Mucosa of rectum (tissue), 2 donors: ENCODE measurements at regions not wholly inside any gene's neighbourhood (a gene's known extent, or its start where the extent isn't known, plus 50 kb on each side); places are given as distances from the start of the nearest gene placed in this dataset.

Experiments used
- H3K27ac ChIP-seq, 2 donors: one replicate each; pipeline ENCODE4 v1.7.0; 2013; ENCODE audit warnings: inconsistent platforms in 2 of 2, low read depth in 2 of 2, low read length in 2 of 2
- H3K27me3 ChIP-seq, 2 donors: one replicate each; pipeline ENCODE4 v1.7.0; 2013; ENCODE audit warnings: low read length in 2 of 2; ENCODE audit not compliant: control insufficient read depth in 2 of 2, insufficient read depth in 2 of 2
- H3K36me3 ChIP-seq, 2 donors: one replicate each; pipeline ENCODE4 v1.7.0; 2013; ENCODE audit warnings: low read length in 2 of 2; ENCODE audit not compliant: control insufficient read depth in 2 of 2, insufficient read depth in 2 of 2
- H3K4me1 ChIP-seq, 2 donors: one replicate each; pipeline ENCODE4 v1.7.0; 2013; ENCODE audit warnings: low read length in 2 of 2, mild to moderate bottlenecking in 1 of 2; ENCODE audit not compliant: control insufficient read depth in 2 of 2, insufficient read depth in 2 of 2
- H3K4me3 ChIP-seq, 2 donors: one replicate each; pipeline ENCODE4 v1.7.0; 2013; ENCODE audit warnings: low read length in 2 of 2
- H3K9ac ChIP-seq, 2 donors: one replicate each; pipeline ENCODE4 v1.7.0; 2013; ENCODE audit warnings: low read length in 2 of 2, low read depth in 1 of 2, mild to moderate bottlenecking in 1 of 2
- H3K9me3 ChIP-seq, 2 donors: one replicate each; pipeline ENCODE4 v1.7.0; 2013; ENCODE audit warnings: low read length in 2 of 2; ENCODE audit not compliant: control insufficient read depth in 2 of 2
- donor health status: healthy.
- donor health status: Normal muscosa, but diverticular disease.

GRCh38 chr2:37819186-37819585, 105.9 kb upstream of the RMDN2 start:
- H3K4me1 ChIP-seq, result no peaks in the 10 kb centered on the region
- peaks cover 0 to 2% of the 10 kb centered on the region in 2 donors for H3K9me3 ChIP-seq
- no peaks in the 10 kb centered on the region for H3K36me3 ChIP-seq
- no peak overlapping the region for H3K4me3 ChIP-seq
- no peaks in the 10 kb centered on the region for H3K27me3 ChIP-seq
- no peak overlapping the region for H3K27ac ChIP-seq
- no peak overlapping the region for H3K9ac ChIP-seq

GRCh38 chr2:37820471-37820986, 104.6 kb upstream of the RMDN2 start:
- no peak overlapping the region for H3K27ac ChIP-seq
- no peak overlapping the region for H3K4me3 ChIP-seq
- H3K36me3 ChIP-seq, result no peaks in the 10 kb centered on the region
- H3K4me1 ChIP-seq, result no peaks in the 10 kb centered on the region
- H3K9me3 ChIP-seq, result peaks cover 0 to 2% of the 10 kb centered on the region in 2 donors
- no peaks in the 10 kb centered on the region for H3K27me3 ChIP-seq
- H3K9ac ChIP-seq, result no peak overlapping the region

- no peak overlapping the region for H3K9ac ChIP-seq
Measured at GRCh38 chr2:37825586-37825985, 99.5 kb upstream of the RMDN2 start.

GRCh38 chr2:37826611-37827010, 98.5 kb upstream of the RMDN2 start:
- Histone ChIP-seq H3K27me3 (no peaks in the 10 kb centered on the region), H3K27ac (no peak overlapping the region), H3K9ac (no peak overlapping the region), H3K9me3 (no peaks in the 10 kb centered on the region), H3K4me1 (no peaks in the 10 kb centered on the region), H3K4me3 (no peak overlapping the region), H3K36me3 (no peaks in the 10 kb centered on the region)

More at GRCh38 chr2:37825586-37825985, 99.5 kb upstream of the RMDN2 start:
- no peaks in the 10 kb centered on the region for H3K27me3 ChIP-seq
- H3K27ac ChIP-seq, result no peak overlapping the region
- H3K4me3 ChIP-seq, result no peak overlapping the region
- H3K9me3 ChIP-seq, result peaks cover 0 to 2% of the 10 kb centered on the region in 2 donors
- H3K36me3 ChIP-seq, result no peaks in the 10 kb centered on the region
- no peaks in the 10 kb centered on the region for H3K4me1 ChIP-seq

- Histone ChIP-seq H3K9me3 (no peaks in the 10 kb centered on the region), H3K27me3 (no peaks in the 10 kb centered on the region), H3K4me3 (no peak overlapping the region), H3K27ac (no peak overlapping the region), H3K4me1 (no peaks in the 10 kb centered on the region), H3K36me3 (no peaks in the 10 kb centered on the region), H3K9ac (no peak overlapping the region)
Measured at GRCh38 chr2:37827455-37827854, 97.6 kb upstream of the RMDN2 start.

- H3K4me1 ChIP-seq, result no peaks in the 10 kb centered on the region
- H3K27me3 ChIP-seq, result no peaks in the 10 kb centered on the region
- H3K9ac ChIP-seq, result no peak overlapping the region
- no peak overlapping the region for H3K27ac ChIP-seq
- no peaks in the 10 kb centered on the region for H3K36me3 ChIP-seq
- no peaks in the 10 kb centered on the region for H3K9me3 ChIP-seq
- H3K4me3 ChIP-seq, result no peak overlapping the region
Measured at GRCh38 chr2:37827911-37828511, 97.1 kb upstream of the RMDN2 start.

GRCh38 chr2:37829202-37829601, 95.9 kb upstream of the RMDN2 start:
- Histone ChIP-seq H3K9ac (no peak overlapping the region), H3K9me3 (no peaks in the 10 kb centered on the region), H3K27ac (no peak overlapping the region), H3K27me3 (no peaks in the 10 kb centered on the region), H3K4me1 (no peaks in the 10 kb centered on the region), H3K4me3 (no peak overlapping the region), H3K36me3 (no peaks in the 10 kb centered on the region)

- Histone ChIP-seq H3K27ac (no peak overlapping the region), H3K9me3 (no peaks in the 10 kb centered on the region), H3K27me3 (no peaks in the 10 kb centered on the region), H3K4me3 (no peak overlapping the region), H3K9ac (no peak overlapping the region), H3K4me1 (no peaks in the 10 kb centered on the region), H3K36me3 (no peaks in the 10 kb centered on the region)
Measured at GRCh38 chr2:37829616-37830395, 95.3 kb upstream of the RMDN2 start.

GRCh38 chr2:37830636-37831035, 94.5 kb upstream of the RMDN2 start:
- Histone ChIP-seq H3K9ac (no peak overlapping the region), H3K9me3 (no peaks in the 10 kb centered on the region), H3K27me3 (no peaks in the 10 kb centered on the region), H3K4me3 (no peak overlapping the region), H3K4me1 (no peaks in the 10 kb centered on the region), H3K27ac (no peak overlapping the region), H3K36me3 (no peaks in the 10 kb centered on the region)

GRCh38 chr2:37831081-37831780, 93.9 kb upstream of the RMDN2 start:
- no peaks in the 10 kb centered on the region for H3K4me1 ChIP-seq
- no peak overlapping the region for H3K9ac ChIP-seq
- H3K9me3 ChIP-seq, result no peaks in the 10 kb centered on the region
- H3K27ac ChIP-seq, result no peak overlapping the region
- H3K27me3 ChIP-seq, result no peaks in the 10 kb centered on the region
- no peak overlapping the region for H3K4me3 ChIP-seq
- no peaks in the 10 kb centered on the region for H3K36me3 ChIP-seq
